Sigmoid colon (tissue), 4 donors: ENCODE measurements at regions not wholly inside any gene's neighbourhood (a gene's known extent, or its start where the extent isn't known, plus 50 kb on each side); places are given as distances from the start of the nearest gene placed in this dataset.

Experiments used
- EP300 ChIP-seq, 4 donors: sonication (generic); formaldehyde crosslinking; IDR thresholded peaks; one replicate each; pipeline ENCODE4 v1.6.1; 2017; ENCODE audit warnings: antibody characterized with exemption in 4 of 4
- POLR2A ChIP-seq, 2 donors: fragments of 450-650 bp; IDR thresholded peaks; one replicate each; pipeline ENCODE4 v1.6.1; 2016; ENCODE audit warnings: antibody characterized with exemption in 2 of 2, mild to moderate bottlenecking in 2 of 2, moderate library complexity in 2 of 2
- POLR2AphosphoS5 ChIP-seq, 4 donors: sonication (generic); formaldehyde crosslinking; IDR thresholded peaks; one replicate each; pipeline ENCODE4 v1.6.1; 2017; ENCODE audit warnings: antibody characterized with exemption in 4 of 4
- TF ChIP-seq, protein P1 (sequence below), 4 experiments: fragments of 450-650 bp in 3 of 4; fragments of 200-600 bp in 1 of 4; IDR thresholded peaks; one replicate each; pipeline ENCODE4 v1.5.1; 2016 to 2019; ENCODE audit warnings: antibody characterized with exemption in 4 of 4, mild to moderate bottlenecking in 3 of 4, moderate library complexity in 2 of 4

DNA sequence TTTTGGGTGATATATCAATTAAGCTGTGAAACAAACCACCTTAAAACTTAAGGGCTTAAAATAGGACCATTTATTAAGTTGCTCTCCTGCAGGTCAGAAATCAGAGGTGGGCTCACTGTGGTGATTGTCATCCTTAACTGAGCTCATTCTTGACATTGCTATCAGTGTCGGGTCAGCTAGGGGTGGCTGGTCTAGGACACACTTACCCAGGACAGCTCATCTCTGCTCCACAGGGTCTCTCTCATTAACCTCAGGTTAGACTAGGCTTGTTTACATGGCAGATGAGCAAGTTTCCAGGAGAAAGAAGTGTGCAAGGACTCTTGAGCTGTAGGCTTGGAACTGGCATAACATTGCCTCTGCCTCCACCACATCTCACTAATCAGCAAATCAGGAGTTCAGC lies 601.0 kb upstream of the RAG2 start:
- TF ChIP-seq, protein P1, sequence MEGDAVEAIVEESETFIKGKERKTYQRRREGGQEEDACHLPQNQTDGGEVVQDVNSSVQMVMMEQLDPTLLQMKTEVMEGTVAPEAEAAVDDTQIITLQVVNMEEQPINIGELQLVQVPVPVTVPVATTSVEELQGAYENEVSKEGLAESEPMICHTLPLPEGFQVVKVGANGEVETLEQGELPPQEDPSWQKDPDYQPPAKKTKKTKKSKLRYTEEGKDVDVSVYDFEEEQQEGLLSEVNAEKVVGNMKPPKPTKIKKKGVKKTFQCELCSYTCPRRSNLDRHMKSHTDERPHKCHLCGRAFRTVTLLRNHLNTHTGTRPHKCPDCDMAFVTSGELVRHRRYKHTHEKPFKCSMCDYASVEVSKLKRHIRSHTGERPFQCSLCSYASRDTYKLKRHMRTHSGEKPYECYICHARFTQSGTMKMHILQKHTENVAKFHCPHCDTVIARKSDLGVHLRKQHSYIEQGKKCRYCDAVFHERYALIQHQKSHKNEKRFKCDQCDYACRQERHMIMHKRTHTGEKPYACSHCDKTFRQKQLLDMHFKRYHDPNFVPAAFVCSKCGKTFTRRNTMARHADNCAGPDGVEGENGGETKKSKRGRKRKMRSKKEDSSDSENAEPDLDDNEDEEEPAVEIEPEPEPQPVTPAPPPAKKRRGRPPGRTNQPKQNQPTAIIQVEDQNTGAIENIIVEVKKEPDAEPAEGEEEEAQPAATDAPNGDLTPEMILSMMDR (IDR thresholded peaks at IDR 0.05): no peak
- TF ChIP-seq POLR2A (IDR thresholded peaks at IDR 0.05) (no peak), POLR2AphosphoS5 (IDR thresholded peaks at IDR 0.05) (no peak), EP300 (IDR thresholded peaks at IDR 0.05) (no peak)
